ENCODE measurements at regions not wholly inside any gene's neighbourhood (a gene's known extent, or its start where the extent isn't known, plus 50 kb on each side); places are given as distances from the start of the nearest gene placed in this dataset.

DNA sequence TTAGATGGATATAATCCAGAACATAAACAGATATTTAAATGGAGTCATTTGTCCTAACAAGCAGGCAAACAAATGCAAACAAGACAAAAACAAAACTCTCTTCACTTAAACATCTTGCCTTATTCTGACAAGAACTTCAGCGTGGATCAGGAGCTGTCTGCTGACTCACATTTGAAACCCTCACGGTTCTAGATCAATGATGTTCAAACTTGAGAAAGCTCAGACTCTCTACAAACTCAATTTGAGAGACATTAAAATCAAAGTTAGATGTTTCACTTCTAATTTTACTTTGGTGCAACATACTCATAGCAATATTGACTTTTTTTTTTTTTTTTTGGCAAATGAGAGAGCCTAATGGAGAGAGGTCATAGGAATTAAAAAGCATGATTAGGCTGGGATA is 362.8 kb upstream of the SLC14A2 start:
- TF ChIP-seq, protein P1, sequence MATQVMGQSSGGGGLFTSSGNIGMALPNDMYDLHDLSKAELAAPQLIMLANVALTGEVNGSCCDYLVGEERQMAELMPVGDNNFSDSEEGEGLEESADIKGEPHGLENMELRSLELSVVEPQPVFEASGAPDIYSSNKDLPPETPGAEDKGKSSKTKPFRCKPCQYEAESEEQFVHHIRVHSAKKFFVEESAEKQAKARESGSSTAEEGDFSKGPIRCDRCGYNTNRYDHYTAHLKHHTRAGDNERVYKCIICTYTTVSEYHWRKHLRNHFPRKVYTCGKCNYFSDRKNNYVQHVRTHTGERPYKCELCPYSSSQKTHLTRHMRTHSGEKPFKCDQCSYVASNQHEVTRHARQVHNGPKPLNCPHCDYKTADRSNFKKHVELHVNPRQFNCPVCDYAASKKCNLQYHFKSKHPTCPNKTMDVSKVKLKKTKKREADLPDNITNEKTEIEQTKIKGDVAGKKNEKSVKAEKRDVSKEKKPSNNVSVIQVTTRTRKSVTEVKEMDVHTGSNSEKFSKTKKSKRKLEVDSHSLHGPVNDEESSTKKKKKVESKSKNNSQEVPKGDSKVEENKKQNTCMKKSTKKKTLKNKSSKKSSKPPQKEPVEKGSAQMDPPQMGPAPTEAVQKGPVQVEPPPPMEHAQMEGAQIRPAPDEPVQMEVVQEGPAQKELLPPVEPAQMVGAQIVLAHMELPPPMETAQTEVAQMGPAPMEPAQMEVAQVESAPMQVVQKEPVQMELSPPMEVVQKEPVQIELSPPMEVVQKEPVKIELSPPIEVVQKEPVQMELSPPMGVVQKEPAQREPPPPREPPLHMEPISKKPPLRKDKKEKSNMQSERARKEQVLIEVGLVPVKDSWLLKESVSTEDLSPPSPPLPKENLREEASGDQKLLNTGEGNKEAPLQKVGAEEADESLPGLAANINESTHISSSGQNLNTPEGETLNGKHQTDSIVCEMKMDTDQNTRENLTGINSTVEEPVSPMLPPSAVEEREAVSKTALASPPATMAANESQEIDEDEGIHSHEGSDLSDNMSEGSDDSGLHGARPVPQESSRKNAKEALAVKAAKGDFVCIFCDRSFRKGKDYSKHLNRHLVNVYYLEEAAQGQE (IDR thresholded peaks at IDR 0.05; ENCODE audit: low read depth): no peak
- TF ChIP-seq CREB1 (IDR thresholded peaks at IDR 0.05; ENCODE audit: low read depth): no peak
- no peak for TF ChIP-seq TAF1 (IDR thresholded peaks at IDR 0.05; ENCODE audit: low read depth)
- TF ChIP-seq TCF12 (IDR thresholded peaks at IDR 0.05; ENCODE audit: low read depth): no peak
- TF ChIP-seq FOXM1 (IDR thresholded peaks at IDR 0.05; ENCODE audit: borderline replicate concordance, low read depth): no peak
- no peak for TF ChIP-seq NFIC (IDR thresholded peaks at IDR 0.05)
